GM23338 (cell line): ENCODE measurements at regions not wholly inside any gene's neighbourhood (a gene's known extent, or its start where the extent isn't known, plus 50 kb on each side); places are given as distances from the start of the nearest gene placed in this dataset.

Experiments
- CREB1 ChIP-seq: fragments of 250-450 bp; sonication (Bioruptor Pico); IDR thresholded peaks from 2 replicates; pipeline ENCODE4 v1.5.0; 2020; ENCODE audit warnings: low read depth, mild to moderate bottlenecking, moderate library complexity
- CTCF ChIP-seq, 2 experiments: fragments of 200-600 bp in 1 of 2; sonication (generic) in 1 of 2; conservative IDR thresholded peaks; 2 replicates each; pipeline versions ENCODE4 v1.5.1 to v1.6.1; 2016 to 2017; ENCODE audit warnings: antibody characterized with exemption in 2 of 2, low read depth in 2 of 2, mild to moderate bottlenecking in 2 of 2, moderate library complexity in 1 of 2
- EZH2 ChIP-seq: fragments of 200-600 bp; sonication (generic); IDR thresholded peaks from one replicate; pipeline ENCODE4 v1.8.0; 2017; ENCODE audit warnings: antibody characterized with exemption, mild to moderate bottlenecking, low read depth; ENCODE audit not compliant: unreplicated experiment
- EZH2phosphoT487 ChIP-seq: fragments of 200-600 bp; sonication (generic); IDR thresholded peaks from one replicate; pipeline ENCODE4 v1.8.1; 2018; ENCODE audit warnings: antibody characterized with exemption; ENCODE audit not compliant: unreplicated experiment
- JUNB ChIP-seq: IDR thresholded peaks from one replicate; pipeline ENCODE4 v1.6.1; 2016; ENCODE audit warnings: antibody characterized with exemption; ENCODE audit not compliant: unreplicated experiment
- POLR2AphosphoS5 ChIP-seq: IDR thresholded peaks from 2 replicates; pipeline ENCODE4 v1.6.1; 2016; ENCODE audit warnings: antibody characterized with exemption, low read depth
- REST ChIP-seq: IDR thresholded peaks from one replicate; pipeline ENCODE4 v1.6.1; 2018; ENCODE audit warnings: antibody characterized with exemption; ENCODE audit not compliant: unreplicated experiment
- STAT1 ChIP-seq: IDR thresholded peaks from one replicate; pipeline ENCODE4 v1.6.1; 2016; ENCODE audit warnings: antibody characterized with exemption; ENCODE audit not compliant: unreplicated experiment
- ZNF114 ChIP-seq: fragments of 250-450 bp; sonication (Bioruptor Pico); IDR thresholded peaks from 2 replicates; pipeline ENCODE4 v1.5.0; 2020; ENCODE audit warnings: mild to moderate bottlenecking, moderate library complexity
- ZNF462 ChIP-seq: fragments of 250-450 bp; sonication (Bioruptor Pico); IDR thresholded peaks from 2 replicates; pipeline ENCODE4 v1.5.0; 2020; ENCODE audit warnings: mild to moderate bottlenecking, moderate library complexity

GRCh38 chr17:21823090-21823489, 130.8 kb downstream of the KCNJ18 start:
- no peak for TF ChIP-seq CTCF (conservative IDR thresholded peaks at IDR 0.05; ENCODE audit: low read depth in 2 of 2)
- no peak for TF ChIP-seq CREB1 (CRISPR knock-in tag)
- no peak for TF ChIP-seq EZH2
- no peak for TF ChIP-seq POLR2AphosphoS5
- TF ChIP-seq STAT1: no peak
- TF ChIP-seq REST: no peak
- no peak for TF ChIP-seq EZH2phosphoT487
- TF ChIP-seq ZNF114 (CRISPR knock-in tag): no peak
- no peak for TF ChIP-seq JUNB
- TF ChIP-seq ZNF462 (CRISPR knock-in tag): no peak
